Gastrocnemius medialis (tissue), 4 donors: ENCODE measurements at regions not wholly inside any gene's neighbourhood (a gene's known extent, or its start where the extent isn't known, plus 50 kb on each side); places are given as distances from the start of the nearest gene placed in this dataset.

Experiments
- ATAC-seq, 2 donors: fragments of 150-250 bp; one replicate each; pipeline ENCODE4 v1.9.1; 2016
- DNase-seq, 2 donors: peaks; one replicate each; pipeline ENCODE4 v3.0.0-alpha.2; 2019
- H3K27ac ChIP-seq, 4 donors: fragments of 200-600 bp; sonication (generic); 1 replicate in 1 of 4; 2 replicates in 3 of 4; pipeline ENCODE4 v1.5.1; 2016 to 2018; ENCODE audit warnings: mild to moderate bottlenecking in 2 of 4, moderate library complexity in 1 of 4
- H3K27me3 ChIP-seq, 3 donors: fragments of 200-600 bp; sonication (generic) in 2 of 3; 1 replicate in 1 of 3; 2 replicates in 2 of 3; pipeline versions ENCODE4 v1.5.1 to v1.6.0; 2016 to 2019; ENCODE audit warnings: mild to moderate bottlenecking in 1 of 3, moderate library complexity in 1 of 3
- H3K36me3 ChIP-seq, 2 donors: fragments of 200-600 bp; sonication (generic) in 1 of 2; one replicate each; pipeline ENCODE4 v1.5.1; 2017 to 2018
- H3K4me1 ChIP-seq, 2 donors: fragments of 200-600 bp; sonication (generic) in 1 of 2; one replicate each; pipeline ENCODE4 v1.5.1; 2016 to 2017; ENCODE audit warnings: mild to moderate bottlenecking in 2 of 2
- H3K4me3 ChIP-seq, 4 donors: fragments of 200-600 bp; sonication (generic) in 3 of 4; 1 replicate in 1 of 4; 2 replicates in 3 of 4; pipeline ENCODE4 v1.5.1; 2016 to 2019; ENCODE audit warnings: mild to moderate bottlenecking in 2 of 4
- H3K9me3 ChIP-seq, 3 donors: fragments of 200-600 bp; sonication (generic) in 2 of 3; 1 replicate in 1 of 3; 2 replicates in 2 of 3; pipeline ENCODE4 v1.5.1; 2016 to 2019
- POLR2A ChIP-seq, 2 donors: fragments of 450-650 bp; IDR thresholded peaks; one replicate each; pipeline ENCODE4 v1.6.1; 2017; ENCODE audit warnings: antibody characterized with exemption in 2 of 2, mild to moderate bottlenecking in 2 of 2, moderate library complexity in 2 of 2
- in situ Hi-C, 4 donors: fragments of 200-750 bp; cut with MboI; loops; one replicate each; pipeline versions ENCODE4 v1.15.0 to v1.8.0; 2017; ENCODE audit warnings: low sequenced_read_pairs in 4 of 4
- intact Hi-C: fragments of 100-400 bp; cut with DNase I; formaldehyde crosslinking; loops from one replicate; pipeline ENCODE4 v1.15.1; 2023; ENCODE audit warnings: low total_unique reads
- TF ChIP-seq, protein P1 (sequence below), 5 experiments: fragments of 450-650 bp in 3 of 5; fragments of 200-600 bp in 2 of 5; sonication (generic) in 2 of 5; IDR thresholded peaks in 4 of 5; conservative IDR thresholded peaks in 1 of 5; 1 replicate in 4 of 5; 2 replicates in 1 of 5; pipeline ENCODE4 v1.5.1; 2016 to 2019; ENCODE audit warnings: antibody characterized with exemption in 5 of 5, mild to moderate bottlenecking in 3 of 5, moderate library complexity in 3 of 5

DNA sequence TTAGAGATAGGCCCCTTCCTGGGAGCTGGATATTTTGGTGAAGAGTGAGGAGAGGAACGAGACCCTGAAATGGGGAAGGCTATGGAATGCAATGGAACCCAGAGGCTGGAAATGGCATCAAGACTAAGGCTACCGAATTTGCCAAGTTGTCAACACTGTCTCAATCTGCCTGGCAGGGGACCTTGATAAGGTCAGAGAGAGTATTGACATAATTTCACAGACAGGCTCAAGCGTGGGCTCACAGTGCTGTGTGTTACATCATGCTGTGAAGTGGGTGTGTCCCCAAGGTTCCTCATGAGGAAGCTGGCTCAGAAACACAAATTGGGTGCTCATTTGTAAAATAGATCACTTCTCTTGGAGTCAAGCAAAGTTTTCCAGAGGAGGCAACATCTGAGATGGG is 51.8 kb upstream of the CYRIA start:
- H3K9me3 ChIP-seq = no peaks in the 10 kb centered on the region
- intact Hi-C loops (no loop called here), in situ Hi-C loops (no loop called here)
- no peak overlapping the region for H3K27ac ChIP-seq
- H3K36me3 ChIP-seq = no peaks in the 10 kb centered on the region
- TF ChIP-seq, protein P1, sequence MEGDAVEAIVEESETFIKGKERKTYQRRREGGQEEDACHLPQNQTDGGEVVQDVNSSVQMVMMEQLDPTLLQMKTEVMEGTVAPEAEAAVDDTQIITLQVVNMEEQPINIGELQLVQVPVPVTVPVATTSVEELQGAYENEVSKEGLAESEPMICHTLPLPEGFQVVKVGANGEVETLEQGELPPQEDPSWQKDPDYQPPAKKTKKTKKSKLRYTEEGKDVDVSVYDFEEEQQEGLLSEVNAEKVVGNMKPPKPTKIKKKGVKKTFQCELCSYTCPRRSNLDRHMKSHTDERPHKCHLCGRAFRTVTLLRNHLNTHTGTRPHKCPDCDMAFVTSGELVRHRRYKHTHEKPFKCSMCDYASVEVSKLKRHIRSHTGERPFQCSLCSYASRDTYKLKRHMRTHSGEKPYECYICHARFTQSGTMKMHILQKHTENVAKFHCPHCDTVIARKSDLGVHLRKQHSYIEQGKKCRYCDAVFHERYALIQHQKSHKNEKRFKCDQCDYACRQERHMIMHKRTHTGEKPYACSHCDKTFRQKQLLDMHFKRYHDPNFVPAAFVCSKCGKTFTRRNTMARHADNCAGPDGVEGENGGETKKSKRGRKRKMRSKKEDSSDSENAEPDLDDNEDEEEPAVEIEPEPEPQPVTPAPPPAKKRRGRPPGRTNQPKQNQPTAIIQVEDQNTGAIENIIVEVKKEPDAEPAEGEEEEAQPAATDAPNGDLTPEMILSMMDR (IDR thresholded peaks at IDR 0.05 in 4 of 5, conservative IDR thresholded peaks at IDR 0.05 in 1 of 5) = no peak
- TF ChIP-seq POLR2A (IDR thresholded peaks at IDR 0.05) = no peak
- no peaks in the 10 kb centered on the region for H3K27me3 ChIP-seq
- DNase-seq = no peak
- no peak for ATAC-seq
- H3K4me3 ChIP-seq = no peak overlapping the region
- peaks cover 6 to 9% of the 10 kb centered on the region in 2 donors for H3K4me1 ChIP-seq

DNA sequence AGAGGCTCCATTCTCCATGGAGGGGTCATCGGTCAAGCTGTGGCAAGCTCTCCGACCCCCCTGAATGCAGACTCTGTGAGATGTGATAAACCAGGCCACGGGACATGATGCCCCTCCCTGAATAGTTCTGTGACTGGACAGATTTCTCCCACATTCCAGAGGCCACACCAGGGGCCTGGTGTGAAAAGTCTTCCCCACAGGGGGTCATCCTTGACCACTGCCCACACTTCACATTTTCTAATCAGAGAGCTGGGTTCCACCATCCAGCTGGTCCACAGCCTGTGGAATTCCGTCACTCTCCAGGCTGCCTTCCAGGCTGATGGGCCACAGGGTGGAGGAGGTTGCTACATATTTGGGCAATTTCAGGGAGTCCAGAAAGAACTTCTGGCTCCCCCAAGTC is 51.3 kb upstream of the CYRIA start:
- in situ Hi-C loops = no loop called here
- DNase-seq (no peak), ATAC-seq (no peak)
- H3K9me3 ChIP-seq = no peaks in the 10 kb centered on the region
- no peak overlapping the region for H3K4me3 ChIP-seq
- no peak overlapping the region for H3K27ac ChIP-seq
- no peaks in the 10 kb centered on the region for H3K27me3 ChIP-seq
- intact Hi-C loops = no loop called here
- H3K4me1 ChIP-seq = peaks cover 6 to 9% of the 10 kb centered on the region in 2 donors
- H3K36me3 ChIP-seq = no peaks in the 10 kb centered on the region
- TF ChIP-seq, protein P1 (IDR thresholded peaks at IDR 0.05 in 4 of 5, conservative IDR thresholded peaks at IDR 0.05 in 1 of 5) = no peak
- no peak for TF ChIP-seq POLR2A (IDR thresholded peaks at IDR 0.05)

DNA sequence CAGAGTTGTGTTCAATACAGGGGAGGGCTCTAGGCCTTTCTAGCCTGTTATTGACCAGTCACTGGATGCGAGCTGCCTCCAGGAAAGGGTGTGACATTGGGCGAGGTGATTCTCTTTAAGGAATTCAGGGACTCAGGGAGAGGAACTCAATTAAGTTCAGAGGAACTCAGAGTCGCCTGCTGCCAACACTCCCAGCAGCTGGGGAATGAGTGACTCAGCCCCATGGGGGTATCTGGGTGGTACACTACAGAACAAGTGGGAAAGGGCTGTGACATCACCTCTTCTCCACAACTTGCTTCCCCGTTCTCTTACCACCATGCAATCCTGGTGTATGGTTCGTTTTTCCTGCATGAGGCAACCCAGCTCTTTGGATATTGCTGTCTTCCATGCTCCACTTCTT is 50.4 kb upstream of the CYRIA start:
- H3K27me3 ChIP-seq = no peaks in the 10 kb centered on the region
- ATAC-seq = no peak
- H3K27ac ChIP-seq = no peak overlapping the region
- no peak overlapping the region for H3K4me3 ChIP-seq
- no peaks in the 10 kb centered on the region for H3K36me3 ChIP-seq
- TF ChIP-seq, protein P1 (IDR thresholded peaks at IDR 0.05 in 4 of 5, conservative IDR thresholded peaks at IDR 0.05 in 1 of 5) = no peak
- TF ChIP-seq POLR2A (IDR thresholded peaks at IDR 0.05) = no peak
- in situ Hi-C loops = no loop called here
- no peaks in the 10 kb centered on the region for H3K9me3 ChIP-seq
- DNase-seq = peak in 1 of 2 donors; percentile 26
- H3K4me1 ChIP-seq = peaks cover 6 to 9% of the 10 kb centered on the region in 2 donors
- intact Hi-C loops = no loop called here
